ENCODE measurements at regions not wholly inside any gene's neighbourhood (a gene's known extent, or its start where the extent isn't known, plus 50 kb on each side); places are given as distances from the start of the nearest gene placed in this dataset.

- TF ChIP-seq RFX3 (CRISPR knock-in tag; IDR thresholded peaks at IDR 0.05) (no peak), ATM (IDR thresholded peaks at IDR 0.05; ENCODE audit: borderline replicate concordance) (no peak), ZSCAN20 (CRISPR knock-in tag; IDR thresholded peaks at IDR 0.05; ENCODE audit: borderline replicate concordance) (no peak), POLR2G (IDR thresholded peaks at IDR 0.05; ENCODE audit: low read depth, low read length) (no peak)
Observed at GRCh38 chr14:51550636-51551035, 101.1 kb upstream of the FRMD6 start (continued).

- Histone ChIP-seq H4K20me1 (ENCODE audit: insufficient read depth, low read length) (no peaks in the 10 kb centered on the region), H3K79me2 (ENCODE audit: insufficient read depth, low read length) (no peaks in the 10 kb centered on the region), H3K4me1 (ENCODE audit: insufficient read depth, low read length) (no peaks in the 10 kb centered on the region), H2AFZ (ENCODE audit: low read length) (no peak overlapping the region), H3K4me2 (ENCODE audit: low read depth, low read length) (no peak overlapping the region), H3K27me3 (ENCODE audit: control insufficient read depth in 1 of 2, insufficient read depth in 2 of 2, low read length in 2 of 2) (no peaks in the 10 kb centered on the region; a peak in 1 of 5 replicates), H3K4me3 (replicated peaks in 1 of 3; ENCODE audit: insufficient read depth in 1 of 3, low read depth in 2 of 3, low read length in 3 of 3) (no peak overlapping the region), H3K27ac (ENCODE audit: extremely low read length, insufficient read depth, low read length) (no peak overlapping the region), H3K9ac (ENCODE audit: insufficient read depth, low read depth, low read length) (no peak overlapping the region), H3K36me3 (replicated peaks in 1 of 2; ENCODE audit: control insufficient read depth in 1 of 2, insufficient read depth in 2 of 2, low read length in 2 of 2) (no peaks in the 10 kb centered on the region), H3K9me3 (ENCODE audit: low read length) (no peaks in the 10 kb centered on the region)
- in situ Hi-C loops (cut with HindIII; ENCODE audit: extremely low pct_ligation_motif_present, low pct_unique_long_range_greater_than_20kb), result loop anchor here (10.0 kb wide), 1 partner anchor 223 kb away; no protein-coding TSS in a partner anchor
- FAIRE-seq, result no peak
- BruUV-seq (replicated peaks), result no TSS peak
- ATAC-seq, result no peak
- CTCF ChIA-PET (ENCODE audit: low intra/inter-chr PET ratio, low total read pairs), result no interaction called here
- intact Hi-C loops (cut with micrococcal nuclease; ENCODE audit: unreplicated experiment), result no loop called here
- POLR2A ChIA-PET, result no interaction called here
- WGBS (ENCODE audit: low lambda C conversion rate), result 79% methylated on average over 7 of the region's 7 CpGs
- DNase-seq (ENCODE audit: low spot score), result no peak
- no peak for TF ChIP-seq DR1 (CRISPR knock-in tag; IDR thresholded peaks at IDR 0.05)
- TF ChIP-seq ZSCAN9 (CRISPR knock-in tag; IDR thresholded peaks at IDR 0.05; ENCODE audit: borderline replicate concordance), result no peak
- no peak for TF ChIP-seq YEATS2 (CRISPR knock-in tag; IDR thresholded peaks at IDR 0.05; ENCODE audit: borderline replicate concordance)
- no peak for TF ChIP-seq ZNF577 (CRISPR knock-in tag; IDR thresholded peaks at IDR 0.05; ENCODE audit: borderline replicate concordance, low read depth)
- no peak for TF ChIP-seq ZNF609 (CRISPR knock-in tag; IDR thresholded peaks at IDR 0.05; ENCODE audit: borderline replicate concordance)
- TF ChIP-seq HOXD1 (CRISPR knock-in tag; IDR thresholded peaks at IDR 0.05), result no peak
- TF ChIP-seq, protein P1, sequence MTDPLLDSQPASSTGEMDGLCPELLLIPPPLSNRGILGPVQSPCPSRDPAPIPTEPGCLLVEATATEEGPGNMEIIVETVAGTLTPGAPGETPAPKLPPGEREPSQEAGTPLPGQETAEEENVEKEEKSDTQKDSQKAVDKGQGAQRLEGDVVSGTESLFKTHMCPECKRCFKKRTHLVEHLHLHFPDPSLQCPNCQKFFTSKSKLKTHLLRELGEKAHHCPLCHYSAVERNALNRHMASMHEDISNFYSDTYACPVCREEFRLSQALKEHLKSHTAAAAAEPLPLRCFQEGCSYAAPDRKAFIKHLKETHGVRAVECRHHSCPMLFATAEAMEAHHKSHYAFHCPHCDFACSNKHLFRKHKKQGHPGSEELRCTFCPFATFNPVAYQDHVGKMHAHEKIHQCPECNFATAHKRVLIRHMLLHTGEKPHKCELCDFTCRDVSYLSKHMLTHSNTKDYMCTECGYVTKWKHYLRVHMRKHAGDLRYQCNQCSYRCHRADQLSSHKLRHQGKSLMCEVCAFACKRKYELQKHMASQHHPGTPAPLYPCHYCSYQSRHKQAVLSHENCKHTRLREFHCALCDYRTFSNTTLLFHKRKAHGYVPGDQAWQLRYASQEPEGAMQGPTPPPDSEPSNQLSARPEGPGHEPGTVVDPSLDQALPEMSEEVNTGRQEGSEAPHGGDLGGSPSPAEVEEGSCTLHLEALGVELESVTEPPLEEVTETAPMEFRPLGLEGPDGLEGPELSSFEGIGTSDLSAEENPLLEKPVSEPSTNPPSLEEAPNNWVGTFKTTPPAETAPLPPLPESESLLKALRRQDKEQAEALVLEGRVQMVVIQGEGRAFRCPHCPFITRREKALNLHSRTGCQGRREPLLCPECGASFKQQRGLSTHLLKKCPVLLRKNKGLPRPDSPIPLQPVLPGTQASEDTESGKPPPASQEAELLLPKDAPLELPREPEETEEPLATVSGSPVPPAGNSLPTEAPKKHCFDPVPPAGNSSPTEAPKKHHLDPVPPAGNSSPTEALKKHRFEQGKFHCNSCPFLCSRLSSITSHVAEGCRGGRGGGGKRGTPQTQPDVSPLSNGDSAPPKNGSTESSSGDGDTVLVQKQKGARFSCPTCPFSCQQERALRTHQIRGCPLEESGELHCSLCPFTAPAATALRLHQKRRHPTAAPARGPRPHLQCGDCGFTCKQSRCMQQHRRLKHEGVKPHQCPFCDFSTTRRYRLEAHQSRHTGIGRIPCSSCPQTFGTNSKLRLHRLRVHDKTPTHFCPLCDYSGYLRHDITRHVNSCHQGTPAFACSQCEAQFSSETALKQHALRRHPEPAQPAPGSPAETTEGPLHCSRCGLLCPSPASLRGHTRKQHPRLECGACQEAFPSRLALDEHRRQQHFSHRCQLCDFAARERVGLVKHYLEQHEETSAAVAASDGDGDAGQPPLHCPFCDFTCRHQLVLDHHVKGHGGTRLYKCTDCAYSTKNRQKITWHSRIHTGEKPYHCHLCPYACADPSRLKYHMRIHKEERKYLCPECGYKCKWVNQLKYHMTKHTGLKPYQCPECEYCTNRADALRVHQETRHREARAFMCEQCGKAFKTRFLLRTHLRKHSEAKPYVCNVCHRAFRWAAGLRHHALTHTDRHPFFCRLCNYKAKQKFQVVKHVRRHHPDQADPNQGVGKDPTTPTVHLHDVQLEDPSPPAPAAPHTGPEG (CRISPR knock-in tag; IDR thresholded peaks at IDR 0.05), result no peak
- TF ChIP-seq, protein P2, sequence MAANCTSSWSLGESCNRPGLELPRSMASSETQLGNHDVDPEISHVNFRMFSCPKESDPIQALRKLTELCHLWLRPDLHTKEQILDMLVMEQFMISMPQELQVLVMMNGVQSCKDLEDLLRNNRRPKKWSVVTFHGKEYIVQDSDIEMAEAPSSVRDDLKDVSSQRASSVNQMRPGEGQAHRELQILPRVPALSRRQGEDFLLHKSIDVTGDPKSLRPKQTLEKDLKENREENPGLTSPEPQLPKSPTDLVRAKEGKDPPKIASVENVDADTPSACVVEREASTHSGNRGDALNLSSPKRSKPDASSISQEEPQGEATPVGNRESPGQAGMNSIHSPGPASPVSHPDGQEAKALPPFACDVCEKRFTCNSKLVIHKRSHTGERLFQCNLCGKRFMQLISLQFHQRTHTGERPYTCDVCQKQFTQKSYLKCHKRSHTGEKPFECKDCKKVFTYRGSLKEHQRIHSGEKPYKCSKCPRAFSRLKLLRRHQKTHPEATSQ (CRISPR knock-in tag; IDR thresholded peaks at IDR 0.05; ENCODE audit: borderline replicate concordance), result no peak
Observed at GRCh38 chr14:51552275-51552674, 99.4 kb upstream of the FRMD6 start.

All from HepG2 (cell line).